NCI-H1694 (cell line): ENCODE measurements at regions not wholly inside any gene's neighbourhood (a gene's known extent, or its start where the extent isn't known, plus 50 kb on each side); places are given as distances from the start of the nearest gene placed in this dataset.

Experiments used
- DNase-seq: peaks from one replicate; lab custom pipeline; 2025; lab: John Stamatoyannopoulos, UW

- no peak for DNase-seq
Measured at GRCh38 chrX:58051346-58051745, 141.1 kb upstream of the ZXDA start.

DNA sequence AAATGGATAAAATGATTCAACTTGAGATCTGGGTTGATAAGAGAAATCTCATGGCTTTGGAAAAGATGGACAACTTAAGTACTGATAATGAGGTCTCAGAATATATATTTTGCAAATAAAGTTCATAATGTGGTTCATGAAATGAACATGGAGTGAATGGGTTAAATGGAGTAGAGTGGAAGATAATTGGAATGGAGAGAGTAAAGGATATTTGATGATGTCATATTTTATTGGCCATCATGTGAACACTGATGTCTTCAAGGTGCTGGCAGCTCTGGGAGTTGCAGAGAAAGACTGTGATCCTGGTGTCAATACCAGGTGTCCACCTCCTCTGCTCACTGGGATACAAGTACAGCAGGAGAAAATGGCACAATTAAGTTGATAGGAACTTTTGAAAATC, 133.9 kb upstream of the ZXDA start:
- no peak for DNase-seq

DNA sequence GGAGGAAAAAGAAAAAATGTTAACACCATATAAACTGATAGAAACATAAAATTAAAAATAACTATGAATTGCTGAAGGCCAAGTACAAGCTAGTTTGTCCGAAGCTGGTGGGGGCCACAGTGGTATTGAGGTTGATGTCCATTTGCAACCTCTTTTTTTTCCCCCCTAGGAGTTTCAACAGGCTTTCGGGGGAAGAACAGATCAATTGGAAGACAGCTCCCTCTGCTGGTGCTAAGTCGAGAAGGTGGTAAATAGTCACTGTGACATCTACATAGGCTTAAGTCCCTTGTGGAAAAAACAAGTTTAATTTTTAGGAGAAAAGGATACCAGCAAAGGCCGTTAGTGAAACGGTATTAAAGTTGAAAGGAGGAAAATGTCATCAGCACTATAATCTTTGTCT, 115.7 kb upstream of the ZXDA start:
- DNase-seq: peak; percentile 12

DNA sequence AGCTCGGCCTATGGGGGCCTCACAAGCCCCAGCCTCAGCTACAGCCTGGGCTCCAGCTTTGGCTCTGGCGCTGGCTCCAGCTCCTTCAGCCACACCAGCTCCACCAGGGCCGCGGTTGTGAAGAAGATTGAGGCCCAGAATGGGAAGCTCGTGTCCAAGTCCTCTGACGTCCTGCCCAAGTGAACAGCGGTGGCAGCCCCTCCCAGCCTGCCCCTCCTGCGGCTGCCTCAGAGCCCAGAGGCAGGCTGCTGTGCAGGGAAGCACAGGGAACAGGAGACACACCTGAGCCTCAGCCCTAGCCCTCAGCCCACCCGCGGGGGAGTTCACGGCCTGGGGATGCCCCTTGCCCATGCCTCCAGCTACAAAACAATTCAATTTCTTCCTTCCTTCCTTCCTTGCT, 75.7 kb upstream of the ZXDA start:
- DNase-seq: no peak

DNA sequence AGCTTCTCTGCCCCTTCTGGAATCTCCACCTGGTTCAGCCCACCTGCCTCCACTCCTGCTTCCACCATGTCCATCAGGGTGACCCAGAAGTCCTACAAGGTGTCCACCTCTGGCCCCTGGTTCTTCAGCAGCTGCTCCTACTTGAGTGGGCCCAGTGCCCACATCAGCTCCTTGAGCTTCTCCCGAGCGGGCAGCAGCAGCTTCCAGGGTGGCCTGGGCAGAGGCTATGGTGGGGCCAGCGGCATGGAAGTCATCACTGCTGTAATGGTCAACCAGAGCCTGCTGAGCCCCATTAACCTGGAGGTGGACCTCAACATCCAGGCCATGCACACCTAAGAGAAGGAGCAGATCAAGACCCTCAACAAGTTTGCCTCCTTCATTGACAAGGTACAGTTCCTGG, 74.4 kb upstream of the ZXDA start:
- no peak for DNase-seq

GRCh38 chrX:57977992-57978391, 67.7 kb upstream of the ZXDA start:
- peak; percentile 6 for DNase-seq

- DNase-seq: no peak
Measured at GRCh38 chrX:57964975-57965374, 54.7 kb upstream of the ZXDA start.
